Islet precursor cell (in vitro differentiated cells): ENCODE measurements at regions not wholly inside any gene's neighbourhood (a gene's known extent, or its start where the extent isn't known, plus 50 kb on each side); places are given as distances from the start of the nearest gene placed in this dataset.

Experiments used
- DNase-seq: peaks from one replicate; pipeline ENCODE4 v3.0.0-alpha.2; 2018

DNA sequence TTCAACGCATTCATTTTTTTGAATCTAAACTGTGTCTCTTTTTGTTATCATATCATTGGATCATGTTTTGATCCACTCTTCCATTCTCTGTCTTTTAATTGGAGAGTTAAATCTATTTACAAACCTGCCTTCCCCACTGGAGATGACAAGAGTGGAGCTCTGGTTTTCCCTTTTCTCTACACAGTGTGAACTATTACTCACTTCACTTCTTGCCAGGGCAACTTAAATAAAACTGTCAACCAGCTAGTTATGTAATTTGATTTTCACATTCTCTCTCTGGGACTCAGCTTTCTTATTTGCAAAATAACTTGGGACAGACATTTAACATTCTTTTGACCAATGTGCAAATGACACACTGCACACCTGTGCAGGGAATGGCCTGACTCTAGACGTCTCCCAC lies 230.8 kb upstream of the CST7 start:
- DNase-seq = no peak

DNA sequence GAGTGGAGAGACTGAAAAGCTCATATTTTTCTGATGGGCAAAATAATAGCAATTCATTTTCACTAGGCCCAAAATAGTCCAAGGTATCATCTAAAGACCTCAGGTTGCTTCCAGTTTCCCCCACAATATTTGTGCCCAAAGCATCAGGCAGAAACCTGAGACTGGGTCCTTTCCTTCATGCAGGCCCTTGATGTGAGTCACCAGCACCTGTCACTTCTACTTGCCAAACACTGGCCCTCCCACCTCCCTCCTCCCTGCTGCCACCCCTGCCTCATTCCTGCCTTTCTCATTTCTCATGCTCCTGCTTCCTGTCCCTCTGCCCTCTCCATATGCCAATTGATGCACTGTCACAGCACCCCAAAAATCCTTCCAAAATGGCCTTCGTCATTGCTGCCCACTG lies 230.4 kb upstream of the CST7 start:
- DNase-seq = peak; percentile 57

DNA sequence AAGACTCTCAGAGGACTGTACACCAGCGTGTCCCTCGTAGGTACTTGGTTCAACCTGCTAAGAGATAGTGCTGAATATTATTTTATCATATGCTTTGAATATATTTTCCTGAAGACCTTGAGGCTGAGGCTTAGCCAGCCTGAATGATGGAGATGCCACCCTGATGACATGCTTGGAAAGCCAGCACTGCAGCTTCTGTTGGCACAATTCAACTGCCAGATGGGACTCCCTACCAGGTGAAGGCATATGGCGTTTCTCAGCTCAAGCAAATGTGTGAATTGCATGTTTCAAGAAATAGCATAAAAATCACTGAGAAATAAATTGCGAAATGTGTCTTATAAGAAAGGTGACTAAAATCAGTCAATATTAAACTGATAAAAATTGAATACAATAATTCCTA lies 228.1 kb upstream of the CST7 start:
- no peak for DNase-seq

DNA sequence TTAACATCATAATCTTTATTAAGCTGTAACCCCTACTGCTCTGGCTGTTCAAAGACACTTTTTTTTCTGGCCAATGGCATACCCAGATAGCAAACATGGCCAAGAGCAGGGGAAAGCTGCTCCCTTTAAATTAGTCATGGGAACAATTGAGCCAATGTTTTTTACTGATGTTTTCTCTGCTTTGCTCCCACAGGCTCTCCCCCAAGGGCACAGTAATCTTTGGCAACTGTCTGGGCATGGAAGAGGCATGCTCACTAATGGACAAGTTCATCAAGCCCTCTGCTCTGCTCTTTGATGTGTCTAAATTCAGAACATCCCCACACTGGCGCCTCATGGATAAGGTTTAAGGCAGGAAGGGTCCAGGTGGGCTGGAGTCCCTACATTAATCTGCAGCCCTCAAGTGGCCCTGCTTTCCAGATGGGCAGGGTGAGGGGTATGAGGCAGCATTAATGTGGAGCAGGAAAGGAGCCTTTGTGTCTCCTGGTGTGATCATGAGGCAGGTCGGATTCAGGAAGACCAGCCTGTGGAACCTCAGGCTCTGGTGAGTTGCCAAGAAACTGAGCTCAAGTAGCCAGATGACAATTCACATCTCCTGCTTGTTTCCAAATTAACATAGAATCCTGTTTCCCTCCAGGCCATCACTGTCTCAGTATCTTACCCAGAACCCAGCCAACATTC lies 227.0 kb upstream of the CST7 start:
- DNase-seq = peak; percentile 60

DNA sequence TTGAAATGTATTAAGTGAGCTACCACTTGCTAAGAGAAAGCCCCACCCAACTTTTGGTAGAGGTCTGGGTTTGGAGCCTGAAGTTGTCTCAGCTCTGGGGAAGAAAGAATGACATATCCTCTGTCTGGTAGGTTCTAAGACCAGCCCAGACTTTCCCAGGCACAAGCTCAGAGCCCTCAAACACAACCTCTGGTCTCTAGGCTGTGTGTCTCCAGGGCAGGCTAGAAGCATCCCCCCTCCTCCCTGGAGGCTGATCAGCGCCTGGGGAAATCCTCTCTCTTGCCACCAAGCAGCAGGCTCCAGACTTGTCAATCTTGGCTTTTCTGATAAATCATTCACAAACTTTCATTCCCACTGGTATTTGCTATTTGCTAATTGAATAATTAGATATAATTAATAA lies 226.5 kb upstream of the CST7 start:
- DNase-seq = peak; percentile 56

DNA sequence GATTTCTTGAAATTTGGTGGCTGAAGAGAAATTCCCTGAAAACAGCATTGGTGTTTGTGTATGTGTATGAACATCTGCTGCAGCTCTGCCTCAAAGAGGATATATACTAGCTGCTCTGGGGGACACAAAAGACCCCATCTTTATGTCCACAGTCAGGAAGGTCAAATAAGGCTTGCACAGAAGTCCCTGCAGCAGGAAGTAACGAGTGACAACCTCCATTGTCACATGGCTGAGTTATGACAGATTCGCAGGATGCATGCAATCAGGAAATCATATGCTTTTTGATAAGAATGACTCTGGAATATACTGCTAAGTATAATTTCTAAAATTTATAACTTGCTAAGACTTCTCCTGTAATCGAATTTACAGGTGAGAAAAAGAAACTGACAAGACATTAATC lies 225.9 kb upstream of the CST7 start:
- DNase-seq = no peak

DNA sequence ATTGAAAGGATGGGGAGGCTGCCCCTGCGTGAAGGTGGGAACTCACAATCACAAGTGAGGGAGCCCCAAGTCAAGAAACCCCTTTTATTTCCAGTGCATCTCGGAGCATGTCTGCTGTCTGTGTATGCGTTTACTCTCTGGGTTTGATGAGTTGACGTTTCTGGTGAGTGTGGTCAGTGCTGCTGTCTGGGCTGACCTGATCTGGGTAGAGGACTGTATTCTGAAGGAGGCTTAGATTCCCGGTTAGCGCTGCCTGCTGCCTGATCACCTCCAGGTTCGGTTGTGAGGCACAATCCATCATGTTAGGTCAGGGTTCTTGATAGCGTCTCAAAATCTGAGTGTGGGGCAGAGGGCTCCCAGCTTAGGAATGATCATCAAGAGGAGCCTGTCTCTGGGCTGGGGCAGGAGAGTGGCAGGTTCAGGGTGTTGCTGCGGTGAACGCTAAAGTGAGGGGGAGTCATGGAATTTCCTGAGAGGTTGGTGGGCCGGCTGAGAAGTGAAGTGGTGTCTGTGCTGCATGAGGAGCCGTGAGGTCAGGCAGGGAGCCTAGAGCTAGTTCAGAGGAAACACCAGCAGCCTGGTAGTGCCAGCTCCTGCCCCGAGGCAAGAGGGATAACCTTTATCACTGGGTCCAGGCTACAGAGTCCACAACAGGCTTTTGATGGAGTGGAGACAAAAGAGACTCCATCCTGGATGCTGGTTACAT lies 225.3 kb upstream of the CST7 start:
- peak; percentile 46 for DNase-seq

DNA sequence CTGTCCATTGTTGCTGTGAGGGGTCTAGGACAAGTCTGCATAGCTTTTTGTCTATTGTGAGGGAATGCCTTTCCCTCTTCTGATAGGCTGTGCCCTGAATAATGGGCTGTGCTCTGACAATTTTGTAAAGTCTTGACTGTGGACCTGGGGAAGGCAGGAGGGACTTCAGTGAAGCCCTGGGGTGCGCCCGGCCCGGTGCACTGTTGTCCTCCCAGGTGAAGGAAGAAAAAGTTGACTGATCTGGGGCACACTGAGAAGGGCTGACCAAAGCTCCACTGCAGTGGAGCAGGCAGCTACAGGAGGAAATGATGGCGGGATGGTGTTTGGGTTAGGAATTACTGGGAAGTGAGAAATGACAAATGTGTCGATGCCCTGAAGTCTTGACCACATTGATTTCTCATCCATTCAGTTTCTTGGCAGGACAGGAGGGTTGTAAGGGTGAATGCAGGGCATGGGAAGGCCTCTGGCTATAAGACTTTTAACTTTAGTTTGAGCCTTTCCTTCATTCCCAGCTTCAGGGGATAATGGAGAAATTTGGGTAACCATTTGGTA lies 224.0 kb upstream of the CST7 start:
- DNase-seq = no peak

DNA sequence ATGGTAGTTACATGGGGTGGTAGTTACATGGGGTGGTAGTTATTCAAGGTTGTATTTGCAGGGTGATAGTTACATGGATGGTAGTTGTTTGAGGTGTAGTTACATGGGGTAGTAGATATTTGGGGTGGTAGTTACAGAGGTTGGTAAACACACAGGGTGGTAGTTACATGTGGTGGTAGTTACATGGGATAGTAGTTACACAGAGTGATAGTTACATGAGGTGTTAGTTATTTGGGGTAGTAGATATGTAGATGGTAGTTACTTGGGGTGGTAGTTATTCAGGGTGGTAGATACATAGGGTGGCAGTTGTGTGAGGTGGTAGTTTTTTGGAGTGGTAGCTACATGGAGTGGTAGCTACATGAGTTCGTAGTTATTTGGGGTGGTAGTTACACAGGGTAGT lies 221.3 kb upstream of the CST7 start:
- DNase-seq = no peak

DNA sequence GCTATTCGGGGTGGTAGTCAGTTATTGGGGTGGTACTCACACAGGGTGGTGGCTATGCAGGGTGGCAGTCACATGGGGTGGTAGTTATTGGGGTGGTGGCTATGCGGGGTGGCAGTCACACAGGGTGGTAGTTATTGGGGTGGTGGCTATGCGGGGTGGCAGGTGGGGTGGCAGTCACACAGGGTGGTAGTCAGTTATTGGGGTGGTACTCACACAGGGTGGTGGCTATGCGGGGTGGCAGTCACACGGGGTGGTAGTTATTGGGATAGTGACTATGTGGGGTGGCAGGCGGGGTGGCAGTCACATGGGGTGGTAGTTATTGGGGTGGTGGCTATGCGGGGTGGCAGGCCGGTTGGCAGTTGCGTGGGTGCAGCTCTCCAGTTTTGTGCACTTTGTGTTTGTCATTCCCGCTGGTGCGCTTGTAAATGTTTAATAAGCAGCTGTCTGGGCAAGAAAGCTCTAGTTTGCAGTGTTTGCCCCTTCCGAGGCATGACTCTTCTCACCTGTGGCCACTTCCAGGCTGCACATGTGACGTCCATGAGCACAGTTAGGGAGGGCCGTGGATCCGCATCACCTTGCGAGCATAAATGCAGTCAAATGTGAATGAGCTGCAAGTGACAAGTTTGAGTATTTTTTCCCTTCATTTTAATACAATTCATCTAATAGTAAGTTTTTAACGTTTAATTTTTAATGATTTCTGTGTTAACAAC lies 219.0 kb upstream of the CST7 start:
- no peak for DNase-seq

DNA sequence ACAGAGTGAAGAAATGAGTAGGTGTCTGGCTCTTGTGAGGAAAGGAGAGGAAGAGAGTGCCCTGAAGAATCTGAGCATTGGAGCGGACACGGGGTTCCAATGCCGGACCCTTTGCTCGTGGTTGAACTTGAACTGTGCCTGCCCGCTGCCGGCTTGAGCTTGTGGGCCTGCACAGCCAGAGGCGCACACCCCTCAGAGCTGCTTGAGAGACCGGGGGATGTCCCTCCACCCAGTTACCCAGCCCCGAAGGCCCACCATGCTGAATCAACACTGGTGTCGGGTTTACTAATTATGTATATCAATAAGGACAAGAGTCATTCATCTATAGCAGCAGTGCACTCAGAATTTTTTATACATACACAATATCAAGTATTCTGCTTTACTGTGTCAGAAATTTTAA lies 218.3 kb upstream of the CST7 start:
- DNase-seq = no peak

DNA sequence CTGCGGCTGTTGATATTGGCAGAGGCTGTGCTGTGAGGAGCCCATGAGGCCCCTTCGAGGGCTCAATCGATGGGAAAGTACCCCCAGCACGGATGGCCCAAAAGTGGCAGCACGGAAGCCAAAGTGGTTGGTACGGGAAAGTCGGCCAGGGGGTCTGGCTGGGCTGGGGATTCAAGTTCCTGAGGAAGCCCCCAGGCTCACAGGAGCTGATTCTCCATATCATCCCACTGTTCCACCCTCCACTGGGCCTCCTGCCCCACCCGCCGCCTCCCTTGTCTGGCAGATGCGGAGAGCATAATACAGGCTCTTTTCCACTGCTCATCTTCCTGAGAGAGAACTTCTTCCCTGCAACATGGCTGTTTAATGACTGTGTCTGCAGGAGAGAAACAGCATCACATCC lies 217.8 kb upstream of the CST7 start:
- no peak for DNase-seq

DNA sequence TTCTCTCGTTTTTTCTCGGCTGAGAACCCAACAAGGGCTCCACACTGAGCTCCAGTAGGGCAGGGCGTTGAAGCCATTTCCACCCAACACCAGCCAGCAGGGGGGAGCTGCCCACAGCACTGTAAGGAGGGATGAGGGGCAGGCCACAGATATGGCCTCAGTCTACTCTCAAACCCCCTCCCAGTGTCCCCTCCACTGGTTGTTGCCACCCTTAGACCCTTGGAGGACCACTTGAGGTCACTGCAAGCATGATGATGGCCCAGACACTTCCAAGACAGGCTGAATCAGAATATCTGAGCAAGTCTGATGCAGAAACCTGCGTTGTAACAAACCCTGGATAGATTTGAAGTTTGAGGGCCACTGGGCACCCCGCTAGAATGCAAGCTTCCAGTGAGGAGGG lies 217.0 kb upstream of the CST7 start:
- no peak for DNase-seq

DNA sequence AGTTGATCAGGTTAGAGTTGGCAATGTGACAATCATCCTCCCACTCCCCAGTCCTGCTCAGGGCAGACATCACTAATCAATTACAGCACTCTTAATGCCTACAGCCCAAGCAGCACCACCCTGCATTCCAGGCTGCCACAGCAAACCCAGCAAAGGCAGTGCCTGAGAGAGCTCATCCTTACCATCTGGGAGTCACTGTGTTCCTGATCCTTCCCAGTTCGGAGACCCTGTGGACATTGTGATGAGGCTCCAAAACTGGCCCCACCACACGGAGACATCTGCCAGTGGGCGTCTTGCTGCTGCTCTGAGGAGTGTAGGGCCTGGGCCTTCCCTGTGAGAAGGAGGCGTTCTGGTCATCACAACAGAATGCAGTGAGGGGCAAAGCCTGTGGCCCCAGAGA lies 216.5 kb upstream of the CST7 start:
- DNase-seq = no peak

DNA sequence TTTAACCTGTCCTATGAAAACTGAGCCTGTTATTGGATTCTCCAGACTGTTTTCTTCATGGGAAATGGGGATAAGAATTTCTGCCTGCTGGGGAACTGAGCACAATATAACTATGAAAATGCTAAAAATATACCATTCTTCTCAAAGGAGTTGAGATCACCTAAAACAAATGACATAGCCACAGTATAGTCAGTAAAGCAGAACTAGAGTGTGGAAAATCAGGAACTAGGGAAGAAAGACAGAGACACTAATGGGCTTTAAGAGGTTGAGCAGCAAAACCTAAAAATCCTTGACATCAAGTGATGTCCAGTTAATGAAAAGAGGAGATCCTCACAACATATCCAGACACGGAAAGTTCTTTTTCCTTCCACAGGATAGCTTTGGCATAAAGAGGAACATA lies 215.7 kb upstream of the CST7 start:
- no peak for DNase-seq

DNA sequence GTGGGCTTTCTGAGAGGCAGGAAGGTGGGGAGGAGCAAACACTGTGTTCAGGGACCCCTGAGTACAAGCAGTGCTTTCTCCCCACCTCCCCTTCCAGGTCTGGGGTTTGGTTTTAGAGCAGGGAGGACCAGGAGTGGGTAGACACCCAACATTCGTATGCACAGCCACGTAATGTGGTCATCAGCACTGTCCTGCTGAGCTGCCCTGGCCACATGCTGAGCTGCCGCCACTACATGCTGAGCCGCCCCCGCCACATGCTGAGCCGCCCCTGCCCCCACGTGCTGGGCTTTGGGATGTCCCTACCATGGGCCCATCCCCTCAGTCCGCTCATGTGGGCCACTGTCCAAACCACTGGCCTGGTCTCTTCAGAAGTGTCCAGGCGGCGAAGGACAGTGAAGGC lies 214.9 kb upstream of the CST7 start:
- DNase-seq = no peak

DNA sequence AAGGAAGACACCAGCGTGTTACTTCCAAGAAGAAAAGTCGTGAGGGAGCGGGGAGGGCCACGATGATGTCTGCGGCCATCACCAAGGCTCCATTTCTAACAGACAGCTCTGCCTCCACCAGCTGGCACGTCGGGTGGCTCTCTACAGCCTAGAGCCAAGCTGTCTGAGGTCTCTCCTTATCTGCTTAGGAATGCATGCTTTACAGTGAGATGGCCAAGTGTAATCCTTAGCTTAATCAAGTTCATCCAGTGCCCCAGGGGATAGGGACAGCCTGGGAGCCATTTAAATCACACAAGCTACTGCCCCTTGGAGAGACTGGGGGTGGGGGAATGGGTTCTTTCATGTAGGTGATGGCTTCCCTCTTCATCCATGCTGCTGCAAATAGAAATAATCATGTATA lies 213.8 kb upstream of the CST7 start:
- no peak for DNase-seq

DNA sequence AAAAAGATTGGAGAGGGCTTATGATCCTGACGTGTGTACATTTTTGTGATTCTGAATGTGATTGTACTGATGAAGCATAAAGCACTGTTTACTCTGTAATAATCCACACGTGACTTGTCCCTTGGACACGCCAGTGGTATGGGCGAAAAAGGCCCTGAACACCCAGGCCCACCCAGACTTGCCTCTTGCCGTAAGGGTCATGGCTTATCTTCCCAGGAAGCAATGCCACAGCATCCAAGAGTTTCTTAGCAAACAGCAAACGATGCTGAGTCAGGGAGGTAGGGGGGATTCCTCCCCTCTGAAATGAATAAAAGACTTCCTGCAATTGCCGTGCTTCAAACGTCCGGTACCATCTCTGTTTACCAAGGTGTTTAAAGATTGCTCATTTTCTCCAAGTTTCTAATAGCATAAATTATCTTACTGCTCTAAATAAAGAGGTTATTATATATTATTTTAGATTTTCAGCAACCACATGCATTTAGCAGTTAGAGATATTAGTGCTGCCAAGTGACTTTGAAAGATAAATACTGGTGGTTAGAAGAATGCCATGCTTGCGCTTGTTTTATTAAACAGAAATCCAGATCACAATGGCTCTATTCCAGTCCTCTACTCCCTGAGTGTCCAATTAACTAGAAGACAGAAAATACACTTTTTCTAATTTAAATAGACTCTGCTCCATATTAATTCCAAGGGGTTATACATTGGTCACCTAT lies 212.8 kb upstream of the CST7 start:
- no peak for DNase-seq

DNA sequence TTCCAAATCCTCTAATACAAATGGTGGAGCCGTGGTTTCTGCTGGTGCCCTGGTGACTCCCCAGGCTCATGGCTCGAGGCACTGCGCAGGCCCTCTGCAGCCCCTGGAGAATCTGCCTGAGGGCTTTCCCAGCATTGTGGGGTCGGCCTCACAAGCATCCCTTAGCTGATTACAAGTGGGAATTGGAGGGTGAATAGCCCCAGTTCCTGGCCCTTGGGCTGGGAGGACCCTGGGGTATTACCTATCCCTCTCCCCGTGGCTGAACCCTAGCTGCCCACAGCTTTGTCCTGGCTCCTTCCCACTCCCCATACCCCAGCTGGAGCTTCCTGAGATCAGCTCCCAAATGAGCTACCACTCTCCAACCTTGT lies 212.2 kb upstream of the CST7 start:
- no peak for DNase-seq

DNA sequence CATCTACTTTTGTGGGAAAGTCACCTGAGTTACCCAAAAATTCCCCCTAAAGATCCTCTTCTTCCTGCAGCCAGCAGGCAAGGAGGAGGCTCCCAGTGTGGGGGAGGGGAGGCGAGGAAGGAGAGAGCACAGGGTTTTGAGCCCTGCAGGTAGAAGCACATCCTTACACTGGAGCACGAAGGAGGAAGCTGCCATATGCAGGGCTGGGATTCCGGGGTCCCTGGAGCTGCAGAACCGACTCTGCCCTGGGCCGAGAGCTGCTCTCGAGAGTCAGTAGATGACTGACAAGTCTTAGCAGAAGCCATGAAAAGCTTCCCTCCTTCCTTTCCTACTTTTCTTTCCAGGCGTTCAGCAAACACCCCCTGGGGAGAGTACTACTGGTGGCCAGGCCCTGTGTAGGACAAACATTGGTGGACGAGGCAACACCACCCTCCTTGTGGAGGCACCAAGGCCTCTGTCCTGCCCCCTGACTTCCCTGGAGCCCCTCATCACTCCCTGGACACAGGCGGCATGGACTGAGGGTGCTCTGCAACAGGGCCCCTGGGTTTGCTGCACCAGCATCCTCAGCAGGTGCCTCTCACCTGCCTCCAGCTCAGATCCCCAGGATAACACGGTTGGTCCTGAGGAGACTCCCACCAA lies 211.7 kb upstream of the CST7 start:
- no peak for DNase-seq

DNA sequence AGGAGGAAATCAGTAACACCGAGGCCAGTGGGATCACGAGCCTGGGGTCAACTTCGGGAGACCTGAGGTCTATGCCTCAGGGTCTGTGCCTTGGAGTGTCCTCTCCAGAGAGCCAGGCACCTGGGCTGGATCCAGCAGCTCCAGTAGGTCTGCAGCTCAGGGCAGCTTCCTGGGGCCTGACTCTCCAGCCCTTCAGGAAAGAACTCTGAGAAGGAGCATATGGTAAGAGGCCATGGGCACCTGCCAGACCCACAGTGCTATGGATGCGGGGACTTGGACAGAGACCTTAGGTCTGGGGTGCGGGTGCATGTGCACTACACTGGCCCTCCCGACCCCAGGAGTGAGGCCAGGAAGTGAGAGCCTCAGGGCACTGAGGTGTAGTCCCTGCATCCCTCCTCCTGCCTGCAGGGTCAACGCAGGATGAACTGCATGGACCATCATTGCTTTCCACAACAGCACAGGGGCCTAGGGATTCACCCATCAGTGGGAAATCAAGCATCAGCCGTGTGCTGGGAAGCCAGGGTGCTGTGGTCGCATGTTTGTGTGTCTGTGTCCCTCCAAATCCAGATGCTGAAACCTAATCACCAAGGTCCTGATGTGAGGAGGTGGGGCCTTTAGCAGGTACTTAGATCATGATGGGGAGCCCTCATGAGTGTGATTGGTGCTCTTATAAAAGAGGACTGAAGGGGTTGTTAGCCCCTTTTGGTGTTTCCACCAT lies 210.9 kb upstream of the CST7 start:
- DNase-seq = no peak

DNA sequence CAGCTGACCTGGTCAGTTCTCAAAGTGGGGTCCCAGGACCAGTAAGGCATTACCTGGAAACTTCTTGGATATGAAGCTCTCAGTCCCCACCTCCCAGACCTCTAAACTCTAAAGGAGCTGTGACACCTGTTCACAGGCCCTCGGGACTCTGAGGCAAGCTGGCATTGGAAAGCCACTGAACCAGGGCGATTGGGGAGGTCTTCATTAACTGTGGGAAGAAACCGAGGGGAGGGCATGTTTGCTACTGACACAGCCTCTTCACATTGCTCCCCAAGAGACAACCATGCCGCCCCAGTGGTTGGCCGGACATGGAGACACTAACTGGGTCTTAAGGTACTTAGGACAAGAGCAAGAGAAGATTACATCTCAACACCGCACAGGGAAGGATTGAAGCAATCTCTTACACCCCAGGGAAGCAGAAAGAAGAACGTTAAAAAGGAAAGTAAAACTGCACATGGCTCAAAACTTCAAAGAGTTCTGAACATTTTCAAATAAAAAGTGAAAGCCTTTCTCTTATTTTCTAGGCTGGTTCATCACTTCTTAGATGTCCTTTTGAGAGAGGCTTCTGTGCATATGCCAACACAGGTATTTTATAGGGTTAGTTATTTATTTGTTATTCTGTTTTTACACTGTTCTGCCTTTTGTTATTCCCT lies 210.0 kb upstream of the CST7 start:
- DNase-seq = no peak
